ENCODE measurements at regions not wholly inside any gene's neighbourhood (a gene's known extent, or its start where the extent isn't known, plus 50 kb on each side); places are given as distances from the start of the nearest gene placed in this dataset.
A peak's percentile ranks its signal among the peaks of the same experiment; 100 is the strongest.

DNA sequence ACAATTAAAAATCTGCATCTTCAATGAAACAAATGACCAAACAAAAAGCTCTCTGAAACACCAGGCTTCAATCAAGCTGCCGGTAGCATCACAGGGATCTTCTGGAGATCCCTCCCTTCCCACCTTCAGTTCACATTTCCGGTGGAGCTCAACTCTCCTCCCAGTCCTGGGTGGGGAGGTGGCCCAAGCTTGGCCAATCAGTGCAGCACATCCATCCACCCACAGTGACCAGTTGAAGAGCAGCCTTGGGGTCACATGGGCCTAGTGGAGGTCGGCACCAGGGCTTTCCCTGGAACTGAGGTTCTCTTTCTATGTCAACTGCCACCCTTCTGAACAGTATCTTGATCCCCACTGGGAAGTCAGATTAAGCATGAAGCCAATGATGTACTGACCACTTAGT lies 620.1 kb upstream of the MGMT start:
- peak; percentile 65; the same call in 2 of the 3 replicates for ATAC-seq
- peak in 1 of 4 experiments; percentile 14 for DNase-seq (ENCODE audit: extremely low read depth in 1 of 4, low spot score in 3 of 4)
- ChIA-PET CTCF (ENCODE audit: low intra/inter-chr PET ratio) (no interaction called here), POLR2A (no interaction called here)
- H3K9me3 ChIP-seq (replicated peaks; ENCODE audit: control insufficient read depth, insufficient read depth, low read depth, low read length): no peaks in the 10 kb centered on the region
- intact Hi-C loops (cut with micrococcal nuclease) (no loop called here), in situ Hi-C loops (cut with MboI) (no loop called here)
- no peak overlapping the region for H3K27ac ChIP-seq (ENCODE audit: extremely low read depth, low read depth, low read length)
- peaks cover 0 to 5% of the 10 kb centered on the region in 2 experiments; a peak in 3 of 5 replicates for H3K27me3 ChIP-seq (ENCODE audit: control insufficient read depth in 2 of 2, insufficient read depth in 2 of 2, low read length in 2 of 2)
- H4K20me1 ChIP-seq (replicated peaks; ENCODE audit: control insufficient read depth, insufficient read depth, low read length): no peaks in the 10 kb centered on the region
- no peak overlapping the region for H3K4me2 ChIP-seq (ENCODE audit: insufficient read depth, low read length)
- FAIRE-seq: no peak
- H3K36me3 ChIP-seq (ENCODE audit: control insufficient read depth, insufficient read depth, low read length): no peaks in the 10 kb centered on the region
- H3K9ac ChIP-seq (ENCODE audit: insufficient read depth in 1 of 2, low read depth in 2 of 2, low read length in 2 of 2): no peak overlapping the region
- H3K79me2 ChIP-seq (ENCODE audit: control insufficient read depth, insufficient read depth, low read length): no peaks in the 10 kb centered on the region
- TF ChIP-seq SIN3B (IDR thresholded peaks at IDR 0.05; ENCODE audit: low read depth) (no peak), XRCC3 (IDR thresholded peaks at IDR 0.05) (no peak), ZNF830 (CRISPR knock-in tag; IDR thresholded peaks at IDR 0.05) (no peak), ZNF197 (CRISPR knock-in tag; IDR thresholded peaks at IDR 0.05; ENCODE audit: low read depth) (no peak)
- TF ChIP-seq, protein P1, sequence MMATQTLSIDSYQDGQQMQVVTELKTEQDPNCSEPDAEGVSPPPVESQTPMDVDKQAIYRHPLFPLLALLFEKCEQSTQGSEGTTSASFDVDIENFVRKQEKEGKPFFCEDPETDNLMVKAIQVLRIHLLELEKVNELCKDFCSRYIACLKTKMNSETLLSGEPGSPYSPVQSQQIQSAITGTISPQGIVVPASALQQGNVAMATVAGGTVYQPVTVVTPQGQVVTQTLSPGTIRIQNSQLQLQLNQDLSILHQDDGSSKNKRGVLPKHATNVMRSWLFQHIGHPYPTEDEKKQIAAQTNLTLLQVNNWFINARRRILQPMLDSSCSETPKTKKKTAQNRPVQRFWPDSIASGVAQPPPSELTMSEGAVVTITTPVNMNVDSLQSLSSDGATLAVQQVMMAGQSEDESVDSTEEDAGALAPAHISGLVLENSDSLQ (IDR thresholded peaks at IDR 0.05): no peak
- TF ChIP-seq, protein P2, sequence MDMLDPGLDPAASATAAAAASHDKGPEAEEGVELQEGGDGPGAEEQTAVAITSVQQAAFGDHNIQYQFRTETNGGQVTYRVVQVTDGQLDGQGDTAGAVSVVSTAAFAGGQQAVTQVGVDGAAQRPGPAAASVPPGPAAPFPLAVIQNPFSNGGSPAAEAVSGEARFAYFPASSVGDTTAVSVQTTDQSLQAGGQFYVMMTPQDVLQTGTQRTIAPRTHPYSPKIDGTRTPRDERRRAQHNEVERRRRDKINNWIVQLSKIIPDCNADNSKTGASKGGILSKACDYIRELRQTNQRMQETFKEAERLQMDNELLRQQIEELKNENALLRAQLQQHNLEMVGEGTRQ (CRISPR knock-in tag; IDR thresholded peaks at IDR 0.05): 0 out of 2 replicates have a peak, but pooled peaks have one; percentile 12
- no peaks in the 10 kb centered on the region for H3K9me1 ChIP-seq (ENCODE audit: control insufficient read depth, insufficient read depth, low read length)
- no peak overlapping the region for H2AFZ ChIP-seq (ENCODE audit: low read depth, low read length)
- no TSS peak for BruUV-seq (replicated peaks)
- H3K4me1 ChIP-seq (replicated peaks in 1 of 2; ENCODE audit: control insufficient read depth in 2 of 2, insufficient read depth in 2 of 2, low read length in 2 of 2): no peaks in the 10 kb centered on the region
- 0% methylated on average over 2 of the region's 3 CpGs for WGBS (ENCODE audit: insufficient coverage, low coverage, missing lambda C conversion rate)
- no peak overlapping the region for H3K4me3 ChIP-seq

All from K562 (cell line).